GM21423 (cell line): ENCODE measurements at regions not wholly inside any gene's neighbourhood (a gene's known extent, or its start where the extent isn't known, plus 50 kb on each side); places are given as distances from the start of the nearest gene placed in this dataset.
"Not testable (repeated sequence)": the region's sequence is repeated elsewhere in the genome, so short reads cannot be mapped to it uniquely, and the experiment has no call there.

Experiments
- ATAC-seq: cut with Tn5 transposase; IDR thresholded peaks from one replicate; pipeline ENCODE4 v1.9.1; 2021; ENCODE audit warnings: mild to moderate bottlenecking, moderate library complexity; ENCODE audit not compliant: unreplicated experiment

- not testable (repeated sequence) for ATAC-seq
These were observed 77.2 kb downstream of the DLL1 start for GRCh38 chr6:170213637-170214018.

DNA sequence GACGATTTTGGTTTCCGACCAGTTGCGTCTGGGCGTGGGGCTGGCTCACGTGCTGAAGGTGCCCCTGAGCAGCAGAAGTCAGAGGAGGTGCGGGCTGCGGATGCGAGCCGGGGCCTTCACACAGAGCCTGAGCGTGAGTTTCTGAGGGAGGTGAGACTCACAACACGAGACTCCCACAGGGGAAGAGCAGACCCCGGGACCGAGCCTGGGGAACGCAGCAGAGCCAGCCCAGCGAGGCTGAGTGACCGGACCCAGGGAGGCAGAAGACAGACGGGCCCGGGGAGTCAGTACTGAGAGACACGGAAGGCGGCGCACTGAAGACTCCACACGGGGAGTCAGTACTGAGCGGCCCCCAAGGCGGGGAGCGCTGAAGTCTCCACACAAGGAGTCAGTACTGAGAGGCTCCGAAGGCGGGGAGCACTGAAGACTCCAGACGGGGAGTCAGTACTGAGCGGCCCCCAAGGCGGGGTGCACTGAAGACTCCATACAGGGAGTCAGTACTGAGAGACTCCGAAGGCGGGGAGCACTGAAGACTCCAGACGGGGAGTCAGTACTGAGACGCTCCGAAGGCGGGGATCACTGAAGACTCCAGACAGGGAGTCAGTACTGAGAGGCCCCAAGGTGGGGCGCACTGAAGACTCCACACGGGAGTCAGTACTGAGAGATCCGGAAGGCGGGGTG is 77.8 kb downstream of the DLL1 start:
- ATAC-seq: no peak

DNA sequence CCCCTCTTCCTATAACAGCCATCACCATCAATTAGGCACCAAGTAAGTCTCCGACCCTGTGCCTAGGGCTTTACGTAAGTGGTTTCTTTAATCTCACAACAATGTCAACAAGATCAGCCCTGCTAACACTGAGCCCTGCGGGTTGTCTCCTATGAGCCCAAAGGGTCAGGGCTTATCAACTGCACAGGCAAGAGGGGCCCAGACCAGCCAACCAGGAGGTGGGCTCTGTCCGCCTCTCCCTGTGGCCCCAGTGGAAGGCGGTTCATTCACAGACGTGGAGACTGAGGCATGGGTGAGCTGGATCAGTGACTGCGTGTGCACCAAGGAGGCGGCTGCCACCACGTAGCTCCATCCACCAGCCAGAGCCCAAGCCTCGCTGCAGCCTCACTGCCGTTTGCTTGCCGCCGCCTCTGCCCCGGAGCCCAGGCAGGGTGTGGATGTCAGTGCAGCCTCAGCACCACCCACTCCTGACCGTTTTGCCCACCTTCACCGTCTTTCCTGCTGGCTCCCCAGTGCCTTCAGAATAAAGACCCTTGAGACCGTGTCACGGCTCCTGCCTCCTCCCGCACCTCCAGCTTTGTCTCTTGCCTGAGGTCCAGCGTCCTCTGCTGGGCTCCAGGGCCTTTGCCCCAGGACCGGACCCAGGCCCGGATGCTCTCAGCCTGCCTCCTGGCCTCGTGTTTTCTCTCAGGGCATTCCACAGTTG is 78.7 kb downstream of the DLL1 start:
- ATAC-seq: no peak

DNA sequence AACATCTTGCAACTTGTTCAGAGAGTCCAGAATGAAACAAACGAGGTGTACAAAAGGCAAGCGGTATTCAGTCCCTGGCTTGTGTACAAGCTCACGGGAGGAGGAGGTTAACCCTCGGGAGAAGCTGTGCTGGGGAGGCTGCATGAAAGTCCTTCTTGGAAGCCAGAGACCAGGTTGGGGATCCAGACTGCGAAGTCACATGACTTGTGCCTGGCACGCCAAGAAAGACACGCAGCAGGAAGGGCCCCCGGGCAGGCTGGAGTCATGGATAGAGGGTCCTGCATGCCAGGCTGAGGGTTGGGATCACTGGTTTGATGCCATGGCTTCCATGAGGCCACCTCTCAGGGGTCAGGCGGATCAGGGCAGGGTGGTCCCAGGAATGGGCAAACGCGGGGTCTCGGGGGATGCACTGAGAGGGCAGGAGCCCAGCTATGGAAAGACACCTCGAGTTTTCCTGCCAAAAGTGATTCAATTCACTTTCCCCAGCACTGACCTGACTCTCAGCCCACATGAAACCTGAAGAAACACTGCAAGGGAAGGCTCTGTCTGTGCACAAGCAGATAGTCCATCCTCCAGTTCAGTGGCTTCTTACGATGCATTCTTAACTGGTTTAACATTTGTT is 79.4 kb downstream of the DLL1 start:
- ATAC-seq: no peak

- ATAC-seq: no peak
These were observed 80.1 kb downstream of the DLL1 start for GRCh38 chr6:170210651-170211403.

GRCh38 chr6:170210026-170210390 is 80.9 kb downstream of the DLL1 start:
- no peak for ATAC-seq

GRCh38 chr6:170209354-170210025 is 81.4 kb downstream of the DLL1 start:
- no peak for ATAC-seq

DNA sequence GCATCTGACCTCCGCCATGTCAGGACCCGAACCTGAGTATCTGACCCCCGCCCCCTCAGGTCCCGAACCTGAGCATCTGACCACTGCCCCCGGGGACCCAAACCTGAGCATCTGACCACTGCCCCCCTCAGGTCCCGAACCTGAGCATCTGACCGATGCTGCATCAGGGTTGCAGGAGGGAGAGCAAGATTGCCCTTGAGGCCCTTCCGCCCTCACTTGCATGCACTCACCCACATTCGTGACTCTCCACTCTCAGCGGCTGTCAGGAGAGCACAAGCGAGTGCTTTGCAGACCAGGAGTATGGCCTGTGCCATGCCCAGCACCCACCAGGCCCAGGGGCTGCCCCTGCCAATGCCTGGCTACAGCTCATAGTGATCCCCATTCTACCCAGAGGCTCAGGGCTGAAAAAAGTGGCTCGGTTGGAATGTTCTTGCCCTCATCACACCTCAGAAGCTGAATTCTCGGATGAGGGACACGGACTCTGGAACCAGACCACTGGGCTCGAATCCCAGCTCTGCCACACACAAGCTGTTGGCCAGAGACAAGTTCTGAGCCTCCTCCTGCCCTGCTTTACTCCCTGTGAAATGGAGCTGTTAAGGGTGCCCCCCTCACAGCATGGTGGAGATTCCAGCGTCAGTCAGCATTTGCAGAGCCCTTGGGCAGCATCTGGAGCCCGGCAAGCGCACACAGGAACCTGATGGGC is 82.1 kb downstream of the DLL1 start:
- ATAC-seq: no peak

- no peak for ATAC-seq
These were observed 82.7 kb downstream of the DLL1 start for GRCh38 chr6:170208182-170208601.

DNA sequence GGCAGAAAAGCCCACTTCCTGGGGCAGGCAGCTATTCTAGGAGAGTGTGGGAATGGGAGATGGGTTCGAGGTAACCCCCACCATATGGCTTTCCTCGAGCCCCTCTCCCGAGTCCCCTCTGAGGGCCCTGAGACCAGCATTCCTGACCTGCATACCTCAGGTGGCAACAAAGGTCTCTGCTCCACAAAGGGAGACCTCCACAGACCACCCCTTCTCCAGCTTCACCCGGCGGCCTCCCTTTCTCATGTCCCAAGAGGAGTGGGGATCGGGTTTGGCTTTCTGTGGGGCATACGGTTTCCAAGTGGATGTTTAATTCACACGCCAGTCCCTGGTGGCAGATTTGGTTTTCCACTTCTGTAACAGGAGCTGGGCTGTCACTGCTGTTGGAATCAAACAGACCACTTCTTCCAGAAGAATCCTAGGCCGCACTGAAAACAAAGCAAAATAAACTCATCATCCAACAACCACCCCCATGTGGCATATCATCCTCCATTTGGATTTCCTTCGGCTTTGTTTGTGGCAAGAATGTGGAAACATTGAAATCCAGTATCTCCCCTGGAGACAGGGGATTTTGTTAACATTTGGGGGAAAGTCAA is 83.2 kb downstream of the DLL1 start:
- ATAC-seq: no peak

- no peak for ATAC-seq
These were observed 83.9 kb downstream of the DLL1 start for GRCh38 chr6:170206851-170207431.

- ATAC-seq: no peak
These were observed 84.6 kb downstream of the DLL1 start for GRCh38 chr6:170206317-170206621.

- ATAC-seq: no peak
These were observed 85.2 kb downstream of the DLL1 start for GRCh38 chr6:170205534-170206316.

DNA sequence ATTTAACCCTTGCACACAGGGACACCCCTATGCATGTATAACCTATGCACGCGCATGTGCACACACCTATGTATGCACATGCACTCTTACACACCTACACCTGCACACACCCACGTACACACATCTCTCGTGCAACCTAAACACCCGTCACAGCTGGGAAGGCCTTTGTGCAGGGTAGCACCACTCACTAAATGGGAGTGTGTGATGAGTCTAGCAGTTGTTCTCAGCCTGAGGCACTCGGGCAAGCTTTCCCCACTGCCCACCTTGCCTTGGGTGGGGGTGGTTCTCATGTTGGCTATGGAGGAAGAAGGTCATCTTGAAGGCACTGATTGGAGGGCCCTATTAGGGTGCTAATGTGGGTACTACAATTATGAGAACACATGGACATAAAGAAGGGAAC is 85.8 kb downstream of the DLL1 start:
- ATAC-seq: no peak

DNA sequence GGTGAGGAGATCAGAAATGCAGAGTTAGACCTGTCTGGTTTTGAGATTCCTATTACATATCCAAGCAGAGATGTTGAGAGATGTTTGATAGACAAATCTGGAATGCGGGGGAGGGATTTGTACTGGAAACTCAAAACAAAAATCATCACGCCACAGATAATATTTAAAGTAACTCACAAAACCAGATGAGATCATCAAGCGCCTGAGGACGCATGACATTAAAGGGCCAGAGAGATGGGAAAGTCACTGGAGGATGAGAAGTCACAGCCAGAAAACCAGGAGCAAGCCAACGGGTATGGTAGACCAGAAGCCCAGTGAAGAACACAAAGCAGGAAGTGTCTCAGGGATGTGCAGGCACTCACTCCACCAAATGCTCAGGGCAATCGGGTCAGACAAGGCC is 87.7 kb downstream of the DLL1 start:
- ATAC-seq: no peak

GRCh38 chr6:170202416-170203135 is 88.3 kb downstream of the DLL1 start:
- ATAC-seq: no peak

DNA sequence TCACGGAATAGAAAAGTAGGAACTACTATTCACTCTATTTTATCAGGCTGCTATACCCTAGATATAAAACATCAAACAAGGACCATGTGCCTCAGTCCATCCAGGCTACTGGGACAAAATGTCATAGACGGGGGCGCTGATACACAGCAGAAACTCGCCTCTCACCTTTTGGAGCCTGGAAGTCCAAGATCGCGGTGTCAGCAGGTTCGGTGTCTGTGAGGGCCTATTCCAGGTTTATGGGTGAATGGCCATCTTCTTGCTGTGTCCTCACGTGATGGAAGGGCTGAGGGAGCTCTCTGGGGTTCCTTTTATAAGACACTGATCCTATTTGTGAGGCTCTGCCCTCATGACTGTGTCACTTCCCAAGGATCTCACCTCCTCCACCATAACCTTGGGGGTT is 89.5 kb downstream of the DLL1 start:
- ATAC-seq: no peak

DNA sequence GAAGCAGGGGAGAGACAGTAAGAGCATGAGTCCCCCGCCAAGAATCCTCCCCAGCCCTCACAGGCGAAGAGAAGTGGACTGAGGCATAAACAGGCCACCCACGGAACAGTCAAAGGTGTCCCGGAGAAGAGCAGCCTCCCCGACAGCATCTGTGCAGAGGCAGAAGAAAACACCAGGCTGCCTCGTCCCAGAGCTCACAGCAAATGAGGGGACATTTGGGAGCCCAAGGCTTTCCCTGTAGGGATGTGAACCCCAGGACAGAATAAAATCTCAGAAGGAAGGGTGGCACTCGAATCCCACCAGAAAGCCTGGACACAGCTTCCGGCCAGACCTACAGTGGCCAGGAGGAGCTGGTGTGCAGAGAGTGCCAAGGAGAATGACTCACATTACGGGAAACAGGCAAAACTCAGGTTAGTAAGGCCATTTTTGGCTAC is 90.4 kb downstream of the DLL1 start:
- ATAC-seq: no peak
